ENCODE measurements at regions not wholly inside any gene's neighbourhood (a gene's known extent, or its start where the extent isn't known, plus 50 kb on each side); places are given as distances from the start of the nearest gene placed in this dataset.

GRCh38 chr21:16404776-16405175 lies 675.0 kb downstream of the USP25 start:
- Histone ChIP-seq H3K27me3 (replicated peaks; ENCODE audit: insufficient read depth) (no peaks in the 10 kb centered on the region), H3K4me3 (no peak overlapping the region), H3K9me3 (no peaks in the 10 kb centered on the region), H3K27ac (no peak overlapping the region), H3K36me3 (no peaks in the 10 kb centered on the region), H3K4me1 (replicated peaks) (no peaks in the 10 kb centered on the region)
- no peak for TF ChIP-seq POLR2A (IDR thresholded peaks at IDR 0.05)
- no peak for TF ChIP-seq CTCF (IDR thresholded peaks at IDR 0.05)
- TF ChIP-seq POLR2AphosphoS5 (IDR thresholded peaks at IDR 0.05), result no peak
- WGBS, result 82% methylated on average over 1 of the region's 1 CpG
- intact Hi-C loops (cut with DNase I), result no loop called here
- DNase-seq (ENCODE audit: low spot score), result no peak

- WGBS, result 95% methylated on average over 2 of the region's 2 CpGs
- Histone ChIP-seq H3K27me3 (replicated peaks; ENCODE audit: insufficient read depth) (no peaks in the 10 kb centered on the region), H3K27ac (no peak overlapping the region), H3K36me3 (no peaks in the 10 kb centered on the region), H3K9me3 (no peaks in the 10 kb centered on the region), H3K4me3 (no peak overlapping the region), H3K4me1 (replicated peaks) (no peaks in the 10 kb centered on the region)
- TF ChIP-seq POLR2AphosphoS5 (IDR thresholded peaks at IDR 0.05), result no peak
- TF ChIP-seq CTCF (IDR thresholded peaks at IDR 0.05), result no peak
- no peak for TF ChIP-seq POLR2A (IDR thresholded peaks at IDR 0.05)
- no peak for DNase-seq (ENCODE audit: low spot score)
- intact Hi-C loops (cut with DNase I), result no loop called here
These were observed 676.6 kb downstream of the USP25 start for GRCh38 chr21:16406355-16406754.

DNA sequence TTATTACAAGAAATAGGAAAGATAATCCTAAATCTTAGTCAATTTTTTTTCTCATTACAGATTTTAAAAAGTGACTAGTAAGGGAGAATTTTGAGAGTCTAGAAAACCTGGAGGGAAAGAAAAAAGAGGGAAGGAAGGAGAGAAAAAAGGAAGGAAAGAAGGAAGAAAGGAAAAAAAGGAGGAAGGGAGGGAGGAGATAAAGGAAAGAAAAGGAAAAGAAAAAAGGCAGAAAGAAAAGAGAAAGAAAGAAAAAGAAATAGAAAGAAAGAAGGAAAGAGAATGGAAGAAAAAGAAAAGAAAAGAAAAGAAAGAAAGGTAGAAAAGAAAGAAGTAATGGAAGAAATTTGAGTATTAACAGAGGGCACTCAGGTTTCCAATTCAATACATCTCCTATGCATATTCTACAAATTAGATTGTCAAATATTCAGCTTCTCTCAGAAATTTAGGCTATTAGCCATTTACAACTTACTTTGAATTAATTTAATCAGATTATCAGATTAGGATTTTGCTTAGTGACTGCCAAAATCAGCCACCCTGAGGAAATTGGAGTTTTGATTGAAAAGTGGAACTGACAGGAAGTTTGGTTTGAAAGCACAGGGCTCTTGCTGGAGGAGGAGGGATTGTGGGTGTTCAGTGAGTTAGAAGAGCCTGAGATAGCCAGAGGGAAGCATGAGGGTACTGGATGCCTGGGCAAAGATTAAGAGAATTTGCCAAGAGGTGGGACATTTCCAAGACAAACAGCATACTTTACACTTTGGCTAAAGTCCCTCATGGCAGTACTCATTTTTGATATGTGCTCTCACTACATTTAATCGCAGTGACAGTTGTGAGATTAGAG lies 677.8 kb downstream of the USP25 start:
- no peak overlapping the region for H3K4me3 ChIP-seq
- intact Hi-C loops (cut with DNase I), result no loop called here
- DNase-seq (ENCODE audit: low spot score), result no peak
- no peaks in the 10 kb centered on the region for H3K9me3 ChIP-seq
- TF ChIP-seq POLR2A (IDR thresholded peaks at IDR 0.05) (no peak), CTCF (IDR thresholded peaks at IDR 0.05) (no peak), POLR2AphosphoS5 (IDR thresholded peaks at IDR 0.05) (no peak)
- no peak overlapping the region for H3K27ac ChIP-seq
- no peaks in the 10 kb centered on the region for H3K36me3 ChIP-seq
- no peaks in the 10 kb centered on the region for H3K4me1 ChIP-seq (replicated peaks)
- H3K27me3 ChIP-seq (replicated peaks; ENCODE audit: insufficient read depth), result no peaks in the 10 kb centered on the region
- WGBS, result 36% methylated on average over 1 of the region's 1 CpG

- no peak overlapping the region for H3K27ac ChIP-seq
- H3K4me3 ChIP-seq, result no peak overlapping the region
- no peaks in the 10 kb centered on the region for H3K36me3 ChIP-seq
- no peaks in the 10 kb centered on the region for H3K9me3 ChIP-seq
- no peak for DNase-seq (ENCODE audit: low spot score)
- intact Hi-C loops (cut with DNase I), result no loop called here
- TF ChIP-seq POLR2A (IDR thresholded peaks at IDR 0.05) (no peak), POLR2AphosphoS5 (IDR thresholded peaks at IDR 0.05) (no peak), CTCF (IDR thresholded peaks at IDR 0.05) (no peak)
- no peaks in the 10 kb centered on the region for H3K4me1 ChIP-seq (replicated peaks)
- H3K27me3 ChIP-seq (replicated peaks; ENCODE audit: insufficient read depth), result no peaks in the 10 kb centered on the region
- 48% methylated on average over 2 of the region's 2 CpGs for WGBS
These were observed 678.5 kb downstream of the USP25 start for GRCh38 chr21:16408280-16408679.

DNA sequence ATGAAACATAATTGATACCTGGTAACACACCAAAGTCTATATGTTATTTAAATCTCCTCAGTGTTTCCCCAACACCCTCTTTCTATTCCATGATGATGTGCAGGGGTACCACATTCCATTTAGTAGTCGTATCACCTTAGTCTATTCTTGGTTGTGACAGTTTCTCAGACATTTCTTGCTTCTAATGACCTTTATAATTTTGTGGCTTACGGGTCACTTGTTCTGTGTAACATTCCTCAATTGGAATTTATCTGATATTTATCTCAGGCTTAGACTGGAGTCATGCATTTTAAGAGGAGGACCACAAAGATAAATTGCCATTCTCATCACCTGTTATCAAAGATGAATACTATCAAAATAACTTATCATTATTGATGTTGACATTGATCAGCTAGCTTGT lies 679.6 kb downstream of the USP25 start:
- WGBS, result 91% methylated on average over 2 of the region's 2 CpGs
- no peak for DNase-seq (ENCODE audit: low spot score)
- Histone ChIP-seq H3K27ac (no peak overlapping the region), H3K9me3 (no peaks in the 10 kb centered on the region), H3K4me3 (no peak overlapping the region), H3K36me3 (no peaks in the 10 kb centered on the region), H3K4me1 (replicated peaks) (no peaks in the 10 kb centered on the region), H3K27me3 (replicated peaks; ENCODE audit: insufficient read depth) (no peaks in the 10 kb centered on the region)
- TF ChIP-seq POLR2A (IDR thresholded peaks at IDR 0.05), result no peak
- TF ChIP-seq POLR2AphosphoS5 (IDR thresholded peaks at IDR 0.05), result no peak
- no peak for TF ChIP-seq CTCF (IDR thresholded peaks at IDR 0.05)
- intact Hi-C loops (cut with DNase I), result no loop called here

All from prostate gland (tissue), 2 donors.